Naive thymus-derived CD8-positive, alpha-beta T cell (primary cell): ENCODE measurements at regions not wholly inside any gene's neighbourhood (a gene's known extent, or its start where the extent isn't known, plus 50 kb on each side); places are given as distances from the start of the nearest gene placed in this dataset.
"Not testable (repeated sequence)": the region's sequence is repeated elsewhere in the genome, so short reads cannot be mapped to it uniquely, and the experiment has no call there.

Experiments used
- ATAC-seq, 2 donors: fragments of 150-1000 bp; cut with Tn5 transposase in 1 of 2; sonication (Bioruptor Pico), chemical (Tn5 transposase) in 1 of 2; 1 replicate in 1 of 2; 2 replicates in 1 of 2; pipeline ENCODE4 v1.10.0; 2021; ENCODE audit warnings: mild to moderate bottlenecking in 2 of 2, moderate library complexity in 2 of 2
- POLR2A ChIA-PET: fragments of 350-600 bp; sonication (Branson Sonifier 250); formaldehyde crosslinking; loops from one replicate; lab custom pipeline; 2021; ENCODE audit warnings: antibody characterized with exemption; lab: Charles Lee
- DNase-seq, 10 donors: peaks; one replicate each; pipeline versions ENCODE4 v3.0.0 to v3.0.0-alpha.2; 2020 to 2022
- H3K27ac Mint-ChIP-seq, 10 donors: one replicate each; pipeline ENCODE4 v1.8.0; 2020 to 2022; ENCODE audit warnings: mild to moderate bottlenecking in 10 of 10, mixed read lengths in 10 of 10, moderate library complexity in 4 of 10, inconsistent platforms in 1 of 10
- H3K27me3 Mint-ChIP-seq, 5 donors: one replicate each; pipeline ENCODE4 v1.8.0; 2021 to 2022; ENCODE audit warnings: mixed read lengths in 5 of 5
- H3K36me3 Mint-ChIP-seq, 3 donors: one replicate each; pipeline ENCODE4 v1.8.0; 2020 to 2022; ENCODE audit warnings: mixed read lengths in 3 of 3, mild to moderate bottlenecking in 2 of 3, inconsistent platforms in 1 of 3
- H3K4me1 Mint-ChIP-seq, 4 donors: one replicate each; pipeline ENCODE4 v1.8.0; 2021 to 2022; ENCODE audit warnings: mixed read lengths in 4 of 4
- H3K4me3 Mint-ChIP-seq, 10 donors: one replicate each; pipeline ENCODE4 v1.8.0; 2020 to 2022; ENCODE audit warnings: mild to moderate bottlenecking in 10 of 10, mixed read lengths in 10 of 10, moderate library complexity in 6 of 10, inconsistent platforms in 1 of 10
- H3K9me3 Mint-ChIP-seq, 9 donors: one replicate each; pipeline ENCODE4 v1.8.0; 2020 to 2022; ENCODE audit warnings: mixed read lengths in 9 of 9, mild to moderate bottlenecking in 3 of 9, inconsistent platforms in 1 of 9, moderate library complexity in 1 of 9

DNA sequence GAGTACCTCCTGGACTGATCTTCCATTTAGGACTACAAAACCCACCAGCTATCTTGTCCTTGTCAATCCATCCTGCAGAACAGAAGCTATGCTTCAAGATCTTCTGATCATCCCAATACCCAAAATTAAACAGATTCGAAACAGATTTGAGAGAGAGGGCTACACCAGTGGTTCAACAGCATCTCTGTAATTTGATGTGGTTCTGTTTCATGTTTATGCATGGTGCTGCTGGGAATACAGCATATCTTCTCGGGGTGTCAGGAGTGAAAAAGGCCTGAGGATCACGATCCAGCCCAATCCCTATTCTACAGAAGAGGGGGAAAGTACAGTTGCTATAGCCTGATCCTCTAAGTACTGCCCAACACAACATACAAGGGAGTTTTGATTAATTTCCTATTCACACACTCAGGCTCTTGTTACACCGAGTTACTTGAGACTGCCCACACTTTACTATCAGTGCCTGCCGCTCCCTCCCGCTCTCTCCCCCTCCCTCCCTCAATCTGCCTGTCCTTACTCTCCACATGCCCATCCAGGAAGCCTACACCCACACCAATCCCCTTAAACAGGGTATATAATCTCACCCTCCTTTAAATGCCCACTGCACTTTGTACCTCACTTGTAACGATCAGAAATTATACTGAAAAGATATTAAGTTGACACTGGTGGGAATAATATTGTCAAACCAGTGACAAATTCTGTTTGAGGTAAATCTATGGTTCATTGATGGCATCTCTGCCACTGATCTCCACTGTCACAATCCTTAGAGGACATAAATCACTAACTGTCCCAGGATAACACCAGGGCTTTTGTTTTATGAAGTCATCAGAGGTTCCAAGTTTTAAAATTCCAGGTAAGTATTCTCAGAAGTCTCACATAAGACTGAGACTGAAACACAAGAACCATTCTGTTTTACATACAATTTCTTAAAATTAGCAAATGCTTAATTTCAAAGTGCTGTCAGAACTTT is 89.3 kb upstream of the PLEKHM1 start:
- peaks cover 0 to 43% (median 4%) of the 10 kb centered on the region in 3 donors for H3K36me3 Mint-ChIP-seq
- peaks cover 42 to 87% (median 74%) of the 10 kb centered on the region in 4 donors for H3K4me1 Mint-ChIP-seq
- POLR2A ChIA-PET = interaction anchor here (1.0 kb wide), 1 partner anchor 709 kb away, joined by 3 read pairs; no protein-coding TSS in a partner anchor
- no peaks in the 10 kb centered on the region for H3K27me3 Mint-ChIP-seq
- DNase-seq = no peak
- H3K9me3 Mint-ChIP-seq = no peaks in the 10 kb centered on the region
- peak overlapping the region in 6 of 10 donors; percentile 2 to 42 (median 6) for H3K4me3 Mint-ChIP-seq
- no peak for ATAC-seq
- H3K27ac Mint-ChIP-seq = peak overlapping the region in 8 of 10 donors; percentile 4 to 81 (median 28)

DNA sequence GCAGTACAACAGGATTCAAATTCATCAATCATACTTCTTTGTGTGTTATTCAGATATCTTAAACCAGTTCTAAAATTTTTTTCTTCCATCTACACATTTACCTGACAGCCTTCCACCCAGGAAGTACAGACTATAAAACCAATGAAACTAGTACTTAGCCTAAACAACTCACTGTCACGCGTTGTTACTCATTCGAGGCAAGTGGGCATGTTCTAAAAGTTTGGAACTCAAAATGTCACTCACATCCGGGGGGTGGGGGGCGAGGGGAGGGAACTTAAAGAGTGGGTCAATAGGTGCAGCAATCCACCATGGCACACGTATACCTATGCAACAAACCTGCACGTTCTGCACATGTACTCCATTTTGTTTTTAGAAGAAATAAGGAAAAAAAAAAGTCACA is 90.4 kb upstream of the PLEKHM1 start:
- H3K36me3 Mint-ChIP-seq = peaks cover 0 to 40% (median 5%) of the 10 kb centered on the region in 3 donors
- H3K4me3 Mint-ChIP-seq = peak overlapping the region in 2 of 10 donors; percentile 1 to 2
- H3K27me3 Mint-ChIP-seq = peaks cover 0 to 1% (median 0%) of the 10 kb centered on the region in 5 donors
- H3K27ac Mint-ChIP-seq = peak overlapping the region in 3 of 10 donors; percentile 0 to 99 (median 2)
- peaks cover 42 to 79% (median 69%) of the 10 kb centered on the region in 4 donors for H3K4me1 Mint-ChIP-seq
- no peaks in the 10 kb centered on the region for H3K9me3 Mint-ChIP-seq
- DNase-seq = no peak
- ATAC-seq = no peak
- POLR2A ChIA-PET = no interaction called here

DNA sequence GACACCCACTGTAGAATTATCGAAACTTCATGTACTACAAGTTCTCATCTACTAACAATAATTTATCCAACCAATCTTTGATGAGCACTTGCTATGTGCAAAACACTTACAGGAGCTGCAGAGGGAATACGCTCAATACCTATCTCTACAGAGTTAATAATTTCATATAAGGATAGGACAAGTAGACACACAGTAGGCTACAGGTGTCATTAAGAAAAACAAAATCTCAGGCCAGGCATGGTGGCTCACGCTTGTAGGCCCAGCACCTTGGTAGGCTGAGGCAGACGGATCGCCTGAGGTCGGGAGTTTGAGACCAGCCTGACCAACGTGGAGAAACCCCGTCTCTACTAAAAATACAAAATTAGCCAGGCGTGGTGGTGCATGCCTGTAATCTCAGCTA is 91.3 kb upstream of the PLEKHM1 start:
- POLR2A ChIA-PET = no interaction called here
- peaks cover 0 to 1% (median 0%) of the 10 kb centered on the region in 5 donors for H3K27me3 Mint-ChIP-seq
- H3K9me3 Mint-ChIP-seq = no peaks in the 10 kb centered on the region
- peak overlapping the region in 5 of 10 donors; percentile 7 to 100 (median 96) for H3K4me3 Mint-ChIP-seq
- H3K27ac Mint-ChIP-seq = peak overlapping the region; percentile 16 to 99 (median 96)
- DNase-seq = no peak
- no peak for ATAC-seq
- H3K36me3 Mint-ChIP-seq = peaks cover 0 to 32% (median 5%) of the 10 kb centered on the region in 3 donors
- H3K4me1 Mint-ChIP-seq = peaks cover 37 to 70% (median 60%) of the 10 kb centered on the region in 4 donors

DNA sequence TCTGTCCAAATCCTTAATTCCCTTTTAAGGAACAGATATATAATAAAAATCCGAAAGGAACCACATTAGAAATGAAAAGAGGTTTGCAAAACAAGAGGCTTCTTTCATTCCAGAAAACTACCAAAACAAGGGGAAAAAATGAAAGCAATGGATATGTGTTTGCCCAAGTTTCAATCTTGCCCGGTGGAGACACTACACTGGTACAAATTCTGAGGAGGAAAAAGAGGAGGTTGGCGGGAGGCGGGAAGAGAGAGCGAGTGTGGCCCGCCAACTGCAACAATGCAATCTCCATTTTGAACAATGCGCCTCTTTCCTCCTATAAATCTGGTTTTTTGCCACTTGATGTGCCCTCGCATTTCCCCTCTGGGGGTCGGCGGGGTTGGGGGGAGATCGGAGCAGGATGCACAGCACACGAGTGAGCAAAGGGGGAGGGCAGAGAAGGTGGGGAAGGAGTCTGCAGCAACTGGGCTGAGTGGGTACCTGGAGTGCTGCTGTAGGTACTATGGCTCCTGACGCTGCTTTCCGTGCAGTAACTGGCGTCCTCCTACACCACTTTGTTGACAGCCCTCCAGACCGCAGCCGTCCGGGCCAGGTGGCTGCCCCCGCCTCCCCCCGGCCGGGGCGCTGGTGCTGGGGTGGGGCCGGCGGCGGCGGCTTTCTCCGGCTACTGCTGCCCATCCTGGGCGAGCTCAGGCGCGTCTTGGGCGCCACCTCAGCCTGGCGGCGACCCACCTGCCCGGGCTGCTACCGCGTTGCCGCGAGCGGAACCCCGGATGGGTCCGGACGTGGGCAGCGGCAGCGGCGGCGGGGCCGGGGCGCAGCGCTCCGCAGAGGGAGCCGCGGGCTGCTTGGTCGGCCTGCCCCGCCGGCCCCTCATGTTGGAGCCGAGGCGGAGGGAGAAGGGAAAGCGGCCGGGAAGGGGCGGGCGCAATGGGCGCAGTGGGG is 93.8 kb upstream of the PLEKHM1 start:
- peak overlapping the region; percentile 90 to 100 (median 96) for H3K4me3 Mint-ChIP-seq
- peak overlapping the region; percentile 95 to 99 (median 98) for H3K27ac Mint-ChIP-seq
- DNase-seq = peak; percentile 56 to 84 (median 71)
- H3K27me3 Mint-ChIP-seq = peaks cover 0 to 1% (median 0%) of the 10 kb centered on the region in 5 donors
- peaks cover 26 to 50% (median 40%) of the 10 kb centered on the region in 4 donors for H3K4me1 Mint-ChIP-seq
- peaks cover 0 to 26% (median 7%) of the 10 kb centered on the region in 3 donors for H3K36me3 Mint-ChIP-seq
- peak; percentile 62 to 64 for ATAC-seq
- POLR2A ChIA-PET = interaction anchor here (0.6 to 1.4 kb wide), 6 partner anchors 267 to 698 kb away, joined by 3 to 4 read pairs (median 3); partner anchors contain the start of genes HEXIM1 and MAP3K14
- no peaks in the 10 kb centered on the region for H3K9me3 Mint-ChIP-seq

DNA sequence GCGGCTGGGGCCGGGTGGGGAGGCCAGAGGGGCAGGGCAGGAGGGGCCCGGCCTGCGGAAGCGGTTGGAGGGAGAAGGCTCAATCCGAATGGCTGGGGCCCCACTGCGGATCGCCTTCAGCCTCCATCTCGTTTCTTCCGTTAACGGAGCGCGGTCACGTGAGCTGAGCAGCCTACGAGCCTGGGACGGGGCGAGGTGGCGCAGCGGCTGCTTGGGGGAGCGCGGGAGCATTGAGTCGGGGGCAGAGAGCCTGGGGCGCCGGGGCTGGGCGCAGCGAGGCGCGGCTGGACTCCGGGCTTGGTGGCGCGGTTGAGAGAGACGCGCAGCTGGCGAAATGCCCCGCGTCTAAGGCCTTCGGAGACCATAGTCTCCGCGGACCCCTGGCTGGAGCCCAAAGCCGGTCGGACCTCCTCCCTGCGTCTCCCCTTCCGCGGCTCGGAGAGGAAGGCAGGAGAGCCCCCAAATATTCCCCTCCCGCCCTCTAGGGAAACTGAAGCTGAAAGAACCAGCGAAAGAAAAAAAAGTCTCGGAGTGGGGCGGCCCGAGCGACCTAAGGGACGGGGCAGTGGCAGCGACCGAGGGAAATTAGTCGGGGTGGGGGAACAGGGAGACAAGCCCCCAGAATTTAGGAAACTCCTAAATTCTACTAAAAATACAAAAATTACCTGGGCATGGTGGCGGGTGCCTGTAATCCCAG is 94.7 kb upstream of the PLEKHM1 start:
- peak; percentile 72 to 90 (median 76) for DNase-seq
- Mint-ChIP-seq H3K36me3 (peaks cover 0 to 30% (median 7%) of the 10 kb centered on the region in 3 donors), H3K4me1 (peaks cover 19 to 42% (median 32%) of the 10 kb centered on the region in 4 donors), H3K4me3 (peak overlapping the region; percentile 90 to 100 (median 96)), H3K27ac (peak overlapping the region; percentile 90 to 98 (median 94))
- POLR2A ChIA-PET = interaction anchor here (0.6 to 1.4 kb wide), 5 partner anchors 268 to 1364 kb away, joined by 3 to 4 read pairs (median 3); partner anchors contain the start of genes HEXIM1 and MAP3K14
- not testable (repeated sequence) for H3K27me3 Mint-ChIP-seq, H3K9me3 Mint-ChIP-seq
- peak; percentile 77 to 78 for ATAC-seq

DNA sequence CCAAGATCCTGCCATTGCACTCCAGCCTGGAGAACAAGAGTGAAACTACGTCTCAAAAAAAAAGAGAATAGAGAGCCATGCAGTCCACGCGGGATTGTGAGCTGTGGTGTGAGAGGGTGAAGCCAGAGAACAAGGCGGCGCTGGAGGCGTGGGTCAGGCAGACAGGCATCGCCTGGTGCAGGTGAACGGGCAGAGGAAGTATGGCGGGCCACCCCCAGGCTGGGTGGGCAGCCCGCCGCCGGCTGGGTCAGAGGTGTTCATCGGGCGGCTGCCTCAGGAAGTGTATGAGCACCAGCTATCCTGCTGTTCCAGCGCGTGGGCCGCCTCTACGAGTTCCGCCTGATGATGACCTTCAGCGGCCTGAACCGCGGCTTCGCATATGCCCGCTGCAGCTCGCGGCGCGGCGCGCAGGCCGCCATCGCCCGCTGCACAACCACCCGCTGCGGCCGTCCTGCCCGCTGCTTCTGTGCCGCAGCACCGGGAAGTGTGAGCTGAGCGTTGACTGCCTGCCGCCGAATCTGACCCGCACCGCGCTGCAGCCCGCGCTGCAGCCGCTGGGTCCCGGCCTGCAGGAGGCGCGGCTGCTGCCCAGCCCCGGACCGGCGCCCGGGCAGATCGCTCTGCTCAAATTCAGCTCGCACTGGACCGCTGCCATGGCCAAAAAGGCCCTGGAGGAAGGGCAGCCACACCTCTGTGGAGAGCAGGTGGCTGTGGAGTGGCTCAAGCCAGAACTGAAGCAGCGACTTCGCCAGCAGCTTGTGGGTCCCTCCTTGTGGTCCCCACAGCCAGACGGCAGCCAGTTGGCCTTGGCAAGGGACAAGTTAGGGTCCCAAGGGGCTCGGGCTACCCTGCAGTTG is 95.5 kb upstream of the PLEKHM1 start:
- Mint-ChIP-seq H3K27ac (peak overlapping the region; percentile 90 to 96 (median 94)), H3K36me3 (peaks cover 0 to 28% (median 7%) of the 10 kb centered on the region in 3 donors), H3K4me1 (peaks cover 15 to 36% (median 26%) of the 10 kb centered on the region in 4 donors), H3K4me3 (peak overlapping the region; percentile 90 to 100 (median 96))
- H3K27me3 Mint-ChIP-seq, H3K9me3 Mint-ChIP-seq: not testable (repeated sequence)
- peak in 6 of 10 donors; percentile 10 to 67 (median 42) for DNase-seq
- POLR2A ChIA-PET = interaction anchor here (0.6 to 1.3 kb wide), 2 partner anchors 667 to 1365 kb away, joined by 3 read pairs; no protein-coding TSS in a partner anchor
- peak in 1 of 2 donors; percentile 8 for ATAC-seq

DNA sequence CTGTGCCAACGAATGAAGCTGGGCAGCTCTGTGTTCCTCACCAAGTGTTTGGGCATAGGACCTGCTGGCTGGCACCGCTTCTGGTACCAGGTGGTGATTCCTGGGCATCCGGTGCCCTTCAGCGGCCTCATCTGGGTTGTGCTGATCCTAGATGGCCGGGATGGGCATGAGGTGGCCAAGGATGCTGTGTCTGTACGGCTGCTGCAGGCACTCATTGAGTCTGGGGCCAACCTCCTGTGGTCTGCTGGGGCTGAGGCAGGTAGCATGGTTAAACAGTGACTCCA is 96.1 kb upstream of the PLEKHM1 start:
- Mint-ChIP-seq H3K36me3 (peaks cover 0 to 22% (median 3%) of the 10 kb centered on the region in 3 donors), H3K27ac (peak overlapping the region in 2 of 10 donors; percentile 11 to 68), H3K4me3 (peak overlapping the region in 5 of 10 donors; percentile 4 to 73 (median 37)), H3K4me1 (peaks cover 12 to 30% (median 23%) of the 10 kb centered on the region in 4 donors)
- H3K27me3 Mint-ChIP-seq, H3K9me3 Mint-ChIP-seq, DNase-seq, POLR2A ChIA-PET, ATAC-seq: not testable (repeated sequence)

DNA sequence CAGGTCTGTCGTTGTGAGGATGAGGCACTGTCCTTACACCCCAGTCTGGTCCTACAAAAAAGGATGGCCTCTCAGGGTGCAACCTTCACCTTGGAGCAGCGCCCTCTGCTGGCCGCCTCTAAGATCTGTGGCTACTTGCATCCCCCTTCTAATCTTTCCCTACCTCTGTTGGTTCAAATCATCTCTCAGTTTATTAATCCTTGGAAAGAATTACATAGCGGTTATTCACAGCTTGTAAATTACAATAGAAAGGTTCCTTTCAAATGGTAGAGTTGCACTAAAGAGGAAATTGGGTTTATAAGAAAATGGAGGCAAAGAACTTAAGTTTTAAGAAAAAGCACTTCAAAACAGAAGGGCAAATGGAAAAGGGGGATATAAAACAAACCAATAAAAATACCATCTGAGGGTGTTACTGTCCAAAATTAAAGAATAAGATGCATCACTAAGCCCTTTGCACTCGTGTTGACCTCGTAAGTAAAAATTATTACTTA is 102.0 kb upstream of the PLEKHM1 start:
- DNase-seq (peak; percentile 51 to 83 (median 67)), ATAC-seq (peak; percentile 86 to 93)
- peaks cover 0 to 17% (median 2%) of the 10 kb centered on the region in 3 donors for H3K36me3 Mint-ChIP-seq
- H3K9me3 Mint-ChIP-seq, H3K4me1 Mint-ChIP-seq, H3K4me3 Mint-ChIP-seq, H3K27me3 Mint-ChIP-seq, POLR2A ChIA-PET, H3K27ac Mint-ChIP-seq: not testable (repeated sequence)

DNA sequence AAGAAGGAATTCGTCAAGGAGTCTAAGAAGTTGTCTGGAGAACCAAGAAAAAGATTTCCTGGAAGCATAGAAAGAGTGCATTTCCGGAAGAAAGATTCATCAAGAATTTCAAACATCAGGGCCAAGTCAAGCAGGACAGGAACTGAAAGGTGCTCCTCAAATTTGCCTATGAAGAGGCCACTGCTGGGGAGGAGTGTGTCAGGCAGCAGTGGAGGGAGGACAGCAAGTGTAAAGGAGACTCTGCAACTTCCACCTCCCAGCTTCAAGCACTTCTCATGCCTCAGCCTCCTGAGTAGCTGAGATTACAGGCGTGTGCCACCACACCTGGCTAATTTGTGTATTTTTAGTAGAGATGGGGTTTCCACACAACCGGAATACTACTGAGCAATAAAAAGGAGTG is 105.8 kb upstream of the PLEKHM1 start:
- H3K27ac Mint-ChIP-seq, H3K36me3 Mint-ChIP-seq, H3K27me3 Mint-ChIP-seq, H3K9me3 Mint-ChIP-seq, DNase-seq, H3K4me3 Mint-ChIP-seq, H3K4me1 Mint-ChIP-seq, POLR2A ChIA-PET, ATAC-seq: not testable (repeated sequence)

DNA sequence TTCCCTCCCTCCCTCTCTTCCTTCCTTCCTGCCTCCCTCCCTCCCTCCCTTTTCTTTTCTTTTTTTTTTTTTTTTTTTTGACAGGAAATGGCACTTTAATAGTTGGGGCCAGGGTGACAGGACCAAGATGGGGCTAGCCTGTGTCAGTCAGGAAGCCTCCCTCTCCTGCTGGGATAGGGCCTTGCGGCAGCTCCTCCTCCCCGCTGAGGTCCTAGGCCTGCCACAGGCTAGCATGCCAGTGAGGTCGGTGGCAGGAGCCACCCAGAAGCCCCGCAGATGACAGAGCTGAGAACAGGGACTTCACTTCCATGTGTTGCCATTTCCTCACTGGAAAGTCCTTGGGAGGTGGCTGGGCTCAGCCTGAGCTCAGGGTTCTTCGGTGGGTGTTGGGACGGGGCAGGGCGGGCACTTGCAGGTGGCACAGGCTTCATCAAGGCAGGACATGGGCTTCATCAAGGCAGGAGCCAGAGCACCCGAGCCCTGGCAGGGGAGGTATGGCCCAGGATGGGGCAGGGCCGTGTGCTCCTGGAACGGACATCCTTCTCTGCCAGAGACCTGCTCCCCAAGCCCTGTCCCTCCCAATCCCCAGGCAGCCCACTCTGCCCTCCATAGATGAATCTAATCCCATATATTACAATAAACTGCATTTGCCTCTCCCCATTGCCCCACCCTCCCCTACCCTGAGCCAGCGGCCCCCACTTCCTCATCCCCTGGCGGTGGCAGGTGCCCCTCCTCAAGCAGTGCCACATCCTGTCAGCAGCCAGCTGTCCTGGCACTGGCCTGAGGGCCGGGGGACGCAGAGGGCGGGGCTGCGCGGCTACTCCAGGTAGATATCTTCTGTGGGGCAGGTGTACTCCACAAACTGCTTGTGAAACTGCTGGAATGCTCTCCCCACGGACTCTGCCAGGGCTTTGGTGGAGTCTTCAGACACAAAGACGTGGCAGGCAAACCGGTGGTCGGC is 109.8 kb upstream of the PLEKHM1 start:
- H3K27ac Mint-ChIP-seq = peak overlapping the region in 3 of 10 donors; percentile 40 to 85 (median 69)
- H3K36me3 Mint-ChIP-seq, H3K27me3 Mint-ChIP-seq, H3K4me1 Mint-ChIP-seq, H3K9me3 Mint-ChIP-seq, POLR2A ChIA-PET: not testable (repeated sequence)
- ATAC-seq (peak; percentile 87 to 89), DNase-seq (peak in 1 of 10 donors; percentile 66)
- H3K4me3 Mint-ChIP-seq = peak overlapping the region in 2 of 10 donors; percentile 44 to 64
